Left ventricle myocardium inferior (tissue), 1 donor: ENCODE measurements at regions not wholly inside any gene's neighbourhood (a gene's known extent, or its start where the extent isn't known, plus 50 kb on each side); places are given as distances from the start of the nearest gene placed in this dataset.

Experiments
- DNase-seq: peaks from one replicate; pipeline ENCODE4 v3.0.0-alpha.2; 2020
- H3K27ac ChIP-seq: fragments of 200-600 bp; replicated peaks from 2 replicates; pipeline ENCODE4 v1.8.0; 2021
- H3K27me3 ChIP-seq: fragments of 200-600 bp; 2 replicates; pipeline ENCODE4 v1.8.0; 2021; ENCODE audit warnings: low read depth
- H3K36me3 ChIP-seq: fragments of 200-600 bp; 2 replicates; pipeline ENCODE4 v1.8.0; 2021
- H3K4me1 ChIP-seq: fragments of 200-600 bp; 2 replicates; pipeline ENCODE4 v1.8.0; 2021
- H3K4me3 ChIP-seq: fragments of 200-600 bp; 2 replicates; pipeline ENCODE4 v1.8.0; 2021; ENCODE audit warnings: mild to moderate bottlenecking, moderate library complexity
- H3K9me3 ChIP-seq: fragments of 200-600 bp; replicated peaks from 2 replicates; pipeline ENCODE4 v1.8.0; 2021
- CTCF ChIP-seq: fragments of 200-600 bp; IDR thresholded peaks from 2 replicates; pipeline ENCODE4 v1.8.0; 2021; ENCODE audit warnings: antibody characterized with exemption, mild to moderate bottlenecking, borderline replicate concordance
- intact Hi-C: fragments of 100-400 bp; cut with micrococcal nuclease; formaldehyde crosslinking; loops from one replicate; pipeline ENCODE4 v1.11.0; 2022
- donor health status: DM: no; HTN: yes; CAD: no; lungs with severe emphysema.

DNA sequence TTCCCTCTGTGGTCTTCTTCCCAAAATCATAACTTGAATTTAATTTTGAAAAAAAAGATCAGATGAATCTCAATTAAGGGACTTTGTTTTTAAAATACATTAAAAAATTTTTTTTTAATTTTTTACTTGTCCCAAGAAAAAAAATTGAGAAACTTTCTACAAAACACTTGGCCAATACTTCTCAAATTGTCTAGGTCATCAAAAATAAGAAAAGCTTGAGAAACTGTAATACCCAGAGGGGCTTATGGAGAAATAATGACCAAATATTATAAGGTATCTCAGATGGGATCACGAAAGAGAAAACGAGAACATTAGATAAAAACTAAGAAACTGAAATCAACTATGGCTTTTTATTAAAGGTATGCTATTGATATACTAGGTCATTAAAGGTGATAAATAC lies 835.0 kb downstream of the GATA3 start:
- TF ChIP-seq CTCF = no peak
- no peaks in the 10 kb centered on the region for H3K36me3 ChIP-seq
- H3K27me3 ChIP-seq = no peaks in the 10 kb centered on the region
- no peak overlapping the region for H3K4me3 ChIP-seq
- H3K9me3 ChIP-seq = peaks cover 15% of the 10 kb centered on the region
- H3K4me1 ChIP-seq = no peaks in the 10 kb centered on the region
- no peak for DNase-seq
- H3K27ac ChIP-seq = no peak overlapping the region
- intact Hi-C loops = no loop called here

DNA sequence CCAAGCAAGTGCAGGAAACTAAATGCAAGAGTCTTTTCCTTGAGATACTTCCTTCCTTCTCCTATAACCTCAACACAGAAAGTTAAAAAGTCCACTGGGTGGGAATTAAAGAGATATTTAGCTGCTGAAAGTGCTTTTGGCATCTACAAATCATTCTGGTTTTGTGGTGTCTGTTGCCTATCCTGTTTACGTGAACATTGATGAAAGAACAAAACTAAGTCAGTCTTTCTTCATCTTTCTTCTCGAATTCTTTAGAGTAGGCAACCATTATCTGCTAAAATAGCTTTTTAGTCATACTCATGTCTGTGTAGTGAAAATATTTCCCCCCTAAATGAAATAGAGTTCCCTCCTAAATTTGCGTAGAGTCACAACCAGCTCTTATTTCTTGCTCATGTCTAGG lies 838.6 kb downstream of the GATA3 start:
- no peak for DNase-seq
- Histone ChIP-seq H3K36me3 (no peaks in the 10 kb centered on the region), H3K4me3 (no peak overlapping the region), H3K9me3 (peaks cover 4% of the 10 kb centered on the region), H3K27me3 (no peaks in the 10 kb centered on the region), H3K4me1 (no peaks in the 10 kb centered on the region), H3K27ac (no peak overlapping the region)
- intact Hi-C loops = no loop called here
- no peak for TF ChIP-seq CTCF

DNA sequence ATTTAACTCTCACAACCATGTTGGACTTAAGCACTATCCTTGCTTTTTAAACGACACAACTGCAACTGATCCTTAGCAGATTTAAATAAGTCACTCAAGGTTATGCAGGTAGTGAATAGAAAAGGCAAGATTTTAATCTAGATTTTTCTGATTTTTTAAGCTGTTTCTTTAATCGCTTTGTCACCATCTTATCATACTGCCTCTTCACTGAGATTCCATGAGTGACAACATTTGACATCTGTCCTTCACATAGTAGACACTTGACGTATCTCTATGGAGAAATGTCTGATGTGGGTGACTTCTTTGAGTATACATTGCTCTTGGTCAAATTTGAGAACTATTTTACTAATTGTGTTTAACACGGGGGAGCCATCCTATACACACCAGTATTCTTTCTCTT lies 839.7 kb downstream of the GATA3 start:
- peaks cover 4% of the 10 kb centered on the region for H3K9me3 ChIP-seq
- intact Hi-C loops = no loop called here
- H3K27me3 ChIP-seq = no peaks in the 10 kb centered on the region
- no peak for DNase-seq
- H3K4me3 ChIP-seq = no peak overlapping the region
- no peaks in the 10 kb centered on the region for H3K4me1 ChIP-seq
- no peak overlapping the region for H3K27ac ChIP-seq
- H3K36me3 ChIP-seq = no peaks in the 10 kb centered on the region
- no peak for TF ChIP-seq CTCF

GRCh38 chr10:8897769-8898168 lies 843.3 kb downstream of the GATA3 start:
- Histone ChIP-seq H3K36me3 (no peaks in the 10 kb centered on the region), H3K9me3 (no peaks in the 10 kb centered on the region), H3K27ac (no peak overlapping the region), H3K4me1 (no peaks in the 10 kb centered on the region), H3K27me3 (no peaks in the 10 kb centered on the region), H3K4me3 (no peak overlapping the region)
- no peak for DNase-seq
- intact Hi-C loops = no loop called here
- TF ChIP-seq CTCF = no peak

DNA sequence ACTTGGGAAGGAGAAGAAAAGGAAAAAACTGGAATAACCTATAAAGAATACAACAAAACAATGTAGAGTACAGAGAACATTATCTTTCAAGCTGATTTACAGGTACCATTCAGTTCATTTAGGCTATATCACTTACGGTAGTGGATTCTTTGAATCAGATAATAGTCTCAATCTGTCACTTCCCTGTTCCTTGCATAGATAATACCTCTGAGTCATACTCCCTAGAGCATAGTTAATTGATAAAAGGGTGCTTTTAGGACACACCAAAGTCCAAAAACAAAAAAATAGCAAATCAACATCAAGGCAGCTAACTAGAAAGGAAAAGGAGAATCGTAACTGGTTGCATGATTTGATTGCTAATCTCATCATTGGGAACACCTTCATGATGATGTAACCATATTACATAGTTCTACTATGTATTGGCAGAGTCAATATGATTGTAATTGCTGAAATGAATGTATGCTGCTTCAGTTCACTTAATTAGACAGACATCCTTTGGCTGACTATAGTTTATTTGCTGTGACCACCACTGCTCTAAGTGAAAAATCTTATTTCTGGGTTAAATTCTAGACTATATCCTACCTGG lies 844.4 kb downstream of the GATA3 start:
- no peaks in the 10 kb centered on the region for H3K4me1 ChIP-seq
- intact Hi-C loops = no loop called here
- no peak for TF ChIP-seq CTCF
- H3K4me3 ChIP-seq = no peak overlapping the region
- no peaks in the 10 kb centered on the region for H3K9me3 ChIP-seq
- H3K27me3 ChIP-seq = no peaks in the 10 kb centered on the region
- no peak for DNase-seq
- no peak overlapping the region for H3K27ac ChIP-seq
- no peaks in the 10 kb centered on the region for H3K36me3 ChIP-seq

GRCh38 chr10:8902926-8903325 lies 848.4 kb downstream of the GATA3 start:
- no peak for TF ChIP-seq CTCF
- intact Hi-C loops = no loop called here
- H3K36me3 ChIP-seq = no peaks in the 10 kb centered on the region
- no peaks in the 10 kb centered on the region for H3K9me3 ChIP-seq
- no peaks in the 10 kb centered on the region for H3K4me1 ChIP-seq
- no peak for DNase-seq
- no peak overlapping the region for H3K4me3 ChIP-seq
- no peaks in the 10 kb centered on the region for H3K27me3 ChIP-seq
- H3K27ac ChIP-seq = no peak overlapping the region
